HG03469 (cell line): ENCODE measurements at regions not wholly inside any gene's neighbourhood (a gene's known extent, or its start where the extent isn't known, plus 50 kb on each side); places are given as distances from the start of the nearest gene placed in this dataset.

Source experiments
- ATAC-seq: cut with Tn5 transposase; IDR thresholded peaks from one replicate; pipeline ENCODE4 v1.9.1; 2021; ENCODE audit warnings: mild to moderate bottlenecking, moderate library complexity, moderate number of reproducible peaks; ENCODE audit not compliant: unreplicated experiment

DNA sequence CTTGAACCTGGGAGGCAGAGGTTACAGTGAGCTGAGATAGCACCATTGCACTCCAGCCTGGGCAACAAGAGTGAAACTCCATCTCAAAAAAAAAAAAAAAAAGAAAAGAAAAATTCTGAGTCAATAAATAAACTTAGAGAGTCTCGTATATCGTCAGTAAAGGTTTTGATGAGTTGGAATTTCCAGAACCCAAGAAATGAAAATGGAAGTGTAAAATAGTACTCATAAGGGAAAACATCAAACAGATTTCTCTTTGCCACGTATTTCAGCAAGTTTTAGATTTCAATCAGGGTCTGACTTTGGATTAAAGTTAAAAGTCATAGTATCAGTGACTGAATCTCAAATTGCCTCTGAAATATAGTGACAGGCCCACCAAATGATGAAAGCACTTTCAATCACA is 71.4 kb upstream of the SPOPL start:
- ATAC-seq, result no peak

GRCh38 chr2:138432971-138433370 is 68.6 kb upstream of the SPOPL start:
- no peak for ATAC-seq

DNA sequence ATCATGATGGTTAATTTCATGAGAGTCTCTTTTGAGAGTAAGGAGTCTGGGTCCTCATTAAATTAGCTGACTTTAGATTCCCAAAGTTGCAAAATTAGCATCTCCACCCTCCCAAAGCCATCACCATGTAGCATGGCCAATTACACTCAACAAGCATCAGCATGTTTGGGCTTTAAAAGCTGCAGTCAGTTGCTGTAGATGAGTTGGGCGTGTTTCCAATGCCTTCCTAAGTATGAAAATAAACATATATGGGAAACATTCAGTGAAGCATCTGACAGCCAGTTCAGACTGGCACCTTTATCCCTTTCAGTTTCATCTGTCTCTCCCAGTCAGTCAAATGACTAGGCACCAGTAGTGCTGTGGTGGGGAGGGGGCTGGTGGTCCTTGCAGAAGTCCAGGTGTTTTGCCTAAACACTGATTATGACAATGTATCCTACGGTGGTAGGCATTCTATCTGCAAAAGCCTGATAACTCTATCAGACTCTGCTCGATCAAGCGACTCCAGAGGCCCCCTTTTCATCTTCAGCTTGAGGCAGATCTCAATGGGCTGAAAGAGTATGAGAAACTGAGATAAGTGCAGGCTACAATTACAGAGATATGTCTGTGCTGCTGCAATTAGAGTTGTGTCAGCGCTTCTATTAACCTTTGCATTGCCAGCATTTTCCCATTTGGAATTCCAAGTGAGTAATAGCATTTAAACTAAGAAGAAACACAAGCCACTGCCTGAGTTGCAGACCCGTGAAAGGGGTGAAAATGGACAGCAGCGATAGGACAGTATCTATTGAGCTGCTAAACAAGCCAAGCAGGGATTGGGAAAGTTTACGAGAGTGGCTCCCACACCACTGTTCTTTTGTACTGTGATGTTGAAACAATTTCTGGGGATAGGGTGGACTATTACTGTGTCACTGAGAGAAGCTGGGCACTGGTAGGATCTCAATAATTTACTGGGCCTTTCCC is 67.3 kb upstream of the SPOPL start:
- ATAC-seq, result no peak

DNA sequence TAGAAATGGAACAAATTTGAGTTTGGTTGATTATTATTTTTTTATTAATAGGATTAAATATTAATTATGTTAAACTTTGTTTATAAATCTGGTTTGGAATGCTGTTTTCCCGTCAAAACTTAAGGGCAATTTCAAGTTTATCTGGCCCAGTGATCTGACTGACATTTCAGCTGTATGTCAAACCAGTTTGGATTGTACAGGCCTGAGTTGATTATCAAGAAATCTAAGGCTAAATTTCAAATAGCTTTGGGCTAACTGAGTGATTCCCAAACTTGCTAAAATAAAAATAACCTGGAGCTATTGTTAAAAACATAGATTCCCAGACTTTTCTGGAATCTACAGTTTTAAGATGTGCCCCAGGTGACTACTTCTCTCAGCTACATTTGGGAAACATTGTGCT is 65.9 kb upstream of the SPOPL start:
- ATAC-seq, result no peak

DNA sequence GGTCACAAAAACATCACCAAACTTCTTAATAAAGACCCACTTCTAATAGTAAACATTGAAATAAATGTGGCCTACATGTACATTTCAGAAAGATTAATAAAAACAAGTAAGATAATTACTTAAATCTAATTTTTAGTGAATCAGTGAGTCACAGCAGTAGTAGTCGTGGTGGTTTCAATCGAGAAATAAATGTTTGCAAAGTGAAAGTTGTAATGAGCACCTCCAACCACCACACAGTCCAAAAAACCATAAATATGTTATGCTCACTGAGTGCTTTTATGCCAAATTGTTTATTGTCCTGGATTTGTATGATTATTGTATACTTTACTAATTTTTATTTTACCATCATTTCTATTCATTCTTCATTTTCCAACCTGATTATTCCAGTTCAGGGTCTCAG is 61.8 kb upstream of the SPOPL start:
- ATAC-seq, result no peak

GRCh38 chr2:138440759-138441158 is 60.8 kb upstream of the SPOPL start:
- no peak for ATAC-seq

DNA sequence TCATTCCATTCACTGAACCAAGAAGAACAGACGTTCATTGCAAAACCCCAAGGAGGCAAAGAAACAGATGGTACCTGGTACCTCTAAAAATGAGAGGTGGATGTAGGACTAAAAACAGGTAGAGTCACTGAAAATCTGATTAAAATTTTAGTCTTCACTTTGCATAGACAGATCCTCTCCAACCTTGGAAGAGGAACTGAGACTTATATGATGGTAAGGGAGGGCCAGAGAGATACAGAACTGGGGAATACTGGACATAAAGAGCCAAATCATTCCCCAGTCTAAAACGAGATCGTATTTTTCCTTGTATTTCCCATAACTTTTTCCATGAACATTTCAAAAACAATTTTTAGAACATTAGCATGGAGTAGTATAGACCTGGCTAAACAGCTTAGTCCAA is 59.7 kb upstream of the SPOPL start:
- ATAC-seq, result no peak

DNA sequence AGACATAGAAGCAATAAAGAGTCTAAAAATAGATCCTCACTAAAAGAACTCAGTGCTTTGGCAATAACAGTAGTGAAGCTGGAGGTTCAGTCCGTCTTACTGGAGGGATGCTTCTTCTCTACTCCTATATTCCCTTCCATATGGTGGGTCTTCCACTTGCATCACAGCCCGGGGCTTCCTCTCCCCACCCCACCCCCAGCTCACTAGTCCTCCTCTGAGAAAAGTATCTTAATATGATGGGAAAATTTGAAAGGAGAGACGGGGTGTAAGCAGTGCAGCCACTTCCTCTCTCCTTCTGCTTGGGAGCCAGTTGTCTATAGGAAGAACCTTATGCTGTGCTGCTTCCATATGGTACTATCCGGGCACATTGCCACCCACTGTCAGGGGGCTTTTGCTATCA is 57.2 kb upstream of the SPOPL start:
- ATAC-seq, result no peak

DNA sequence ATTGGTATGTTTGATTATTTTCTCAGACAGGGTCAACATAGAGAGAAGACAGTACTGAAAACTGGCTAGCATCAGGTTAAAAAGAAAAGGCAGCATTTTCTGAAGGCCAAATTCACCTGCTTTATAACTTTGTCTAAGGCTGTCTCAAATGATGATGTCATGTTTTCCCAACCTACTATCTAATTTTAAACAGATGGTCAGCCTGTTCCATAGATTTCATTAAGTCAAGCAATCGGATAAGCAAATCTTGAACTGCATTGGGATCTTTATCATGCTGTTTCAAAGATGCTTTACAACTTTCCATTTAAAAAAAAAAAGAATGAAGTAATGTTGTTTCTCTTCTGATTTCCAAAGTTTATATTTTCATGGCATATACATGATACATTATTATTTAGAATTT is 56.3 kb upstream of the SPOPL start:
- no peak for ATAC-seq

DNA sequence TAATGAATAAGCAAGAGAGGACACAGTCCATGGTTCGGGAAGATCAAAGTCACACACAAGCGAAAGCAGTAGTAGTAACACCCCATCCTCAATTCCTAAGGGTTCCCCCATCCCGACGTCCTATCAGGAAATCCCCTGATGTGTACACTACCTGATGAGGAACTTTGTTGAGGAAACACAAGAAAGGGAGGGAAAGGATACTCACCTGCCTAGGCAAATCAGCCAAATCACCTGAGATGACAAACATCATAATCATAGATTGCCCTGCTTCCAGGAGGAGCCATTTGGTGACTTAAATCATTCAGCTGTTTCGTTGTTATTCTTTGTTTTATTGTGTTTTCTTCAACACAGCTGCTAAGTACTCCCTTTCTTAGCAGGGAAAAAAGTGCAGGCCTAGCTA is 55.5 kb upstream of the SPOPL start:
- ATAC-seq, result no peak

GRCh38 chr2:138447889-138448570 is 53.5 kb upstream of the SPOPL start:
- no peak for ATAC-seq
